Spinal cord (tissue), 9 donors: ENCODE measurements at regions not wholly inside any gene's neighbourhood (a gene's known extent, or its start where the extent isn't known, plus 50 kb on each side); places are given as distances from the start of the nearest gene placed in this dataset.
"Not testable (repeated sequence)": the region's sequence is repeated elsewhere in the genome, so short reads cannot be mapped to it uniquely, and the experiment has no call there.

Experiments
- DNase-seq, 6 donors: peaks; one replicate each; pipeline versions ENCODE4 v3.0.0 to v3.0.0-alpha.2; 2013 to 2015; ENCODE audit warnings: low spot score in 6 of 6, low read depth in 4 of 6
- H3K27ac ChIP-seq: one replicate; pipeline ENCODE4 v1.5.1; 2013; ENCODE audit warnings: low read depth, low read length, control low read depth
- H3K27me3 ChIP-seq: one replicate; pipeline ENCODE4 v1.6.1; 2013; ENCODE audit warnings: low read length; ENCODE audit not compliant: control insufficient read depth, insufficient read depth
- H3K36me3 ChIP-seq: one replicate; pipeline ENCODE4 v1.6.1; 2013; ENCODE audit warnings: low read length; ENCODE audit not compliant: control insufficient read depth, insufficient read depth
- H3K4me1 ChIP-seq: one replicate; pipeline ENCODE4 v1.6.1; 2013; ENCODE audit warnings: low read length; ENCODE audit not compliant: control insufficient read depth, insufficient read depth
- H3K4me3 ChIP-seq: one replicate; pipeline ENCODE4 v1.5.1; 2013; ENCODE audit warnings: low read depth, low read length, control low read depth
- H3K9me3 ChIP-seq: one replicate; pipeline ENCODE4 v1.6.1; 2013; ENCODE audit warnings: low read length; ENCODE audit not compliant: control insufficient read depth, insufficient read depth
- WGBS: methylation state at CpG from one replicate; pipeline ENCODE4 v1.1.5; 2013; ENCODE audit warnings: missing lambda C conversion rate; ENCODE audit not compliant: insufficient coverage; 5-methylcytosine and 5-hydroxymethylcytosine counted together
- donor health status: healthy.

DNA sequence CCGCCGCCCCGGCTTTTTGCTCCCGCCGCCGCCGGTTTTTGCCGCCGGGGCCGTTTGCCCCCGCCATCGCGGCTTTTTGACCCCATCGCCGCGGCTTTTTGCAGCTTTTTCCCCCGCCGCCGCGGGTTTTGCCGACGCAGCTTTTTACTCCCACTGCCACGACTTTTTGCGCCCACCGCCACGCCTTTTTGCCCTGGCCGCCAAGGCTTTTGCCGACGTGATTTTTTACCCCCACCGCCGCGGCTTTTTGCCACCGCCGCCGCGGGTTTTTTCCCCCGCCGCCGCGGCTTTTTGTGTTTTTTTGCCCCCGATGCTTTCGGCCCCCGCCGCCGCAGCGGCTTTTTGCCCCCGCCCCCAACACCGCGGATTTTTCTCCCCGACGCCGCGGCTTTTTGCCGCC, 5001.9 kb upstream of the OR11H1 start:
- H3K27ac ChIP-seq, H3K36me3 ChIP-seq, H3K9me3 ChIP-seq, DNase-seq, H3K4me3 ChIP-seq, H3K27me3 ChIP-seq, H3K4me1 ChIP-seq: not testable (repeated sequence)
- 54% methylated on average over 8 of the region's 54 CpGs for WGBS

DNA sequence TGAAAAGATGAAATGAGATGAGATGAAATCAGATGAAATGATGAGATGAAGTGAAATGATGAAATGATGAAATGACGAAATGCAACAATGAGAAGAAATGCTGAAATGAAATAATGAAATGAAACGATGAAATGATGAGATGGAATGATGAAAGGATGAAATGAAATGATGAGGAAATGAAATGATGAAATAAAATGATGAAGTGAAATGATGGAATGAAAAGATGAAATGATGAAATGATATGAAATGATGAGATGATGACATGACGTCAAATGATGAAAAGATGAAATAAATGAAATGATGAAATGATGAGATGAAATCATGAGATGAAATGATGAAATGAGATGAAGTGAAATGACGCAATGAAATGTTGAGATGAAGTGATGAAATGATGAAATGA, 4996.9 kb upstream of the OR11H1 start:
- no CpG with 5 or more reads among the region's 4 CpGs for WGBS
- H3K4me1 ChIP-seq, H3K9me3 ChIP-seq, H3K36me3 ChIP-seq, H3K27ac ChIP-seq, DNase-seq, H3K4me3 ChIP-seq, H3K27me3 ChIP-seq: not testable (repeated sequence)

DNA sequence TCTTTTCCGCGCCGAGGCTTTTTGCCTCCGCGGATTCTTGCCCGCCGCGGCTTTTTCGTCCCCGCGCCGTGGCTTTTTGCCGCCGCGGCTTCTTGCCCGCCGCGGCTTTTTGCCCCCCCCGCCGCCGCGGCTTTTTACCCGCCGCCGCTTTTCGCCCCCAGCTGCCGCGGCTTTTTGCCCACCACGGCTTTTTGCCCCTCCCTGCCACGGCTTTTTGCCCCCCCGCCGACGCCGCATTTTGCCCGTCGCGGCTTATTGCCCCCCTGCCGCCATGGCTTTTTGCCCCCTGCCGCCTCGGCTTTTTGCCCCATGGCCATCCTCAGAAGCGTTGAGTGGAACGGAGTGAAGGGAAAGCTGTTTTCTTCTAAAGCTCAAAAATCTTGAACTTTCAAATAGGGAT, 4955.5 kb upstream of the OR11H1 start:
- H3K27me3 ChIP-seq: not testable (repeated sequence)
- 66% methylated on average over 38 of the region's 42 CpGs for WGBS

DNA sequence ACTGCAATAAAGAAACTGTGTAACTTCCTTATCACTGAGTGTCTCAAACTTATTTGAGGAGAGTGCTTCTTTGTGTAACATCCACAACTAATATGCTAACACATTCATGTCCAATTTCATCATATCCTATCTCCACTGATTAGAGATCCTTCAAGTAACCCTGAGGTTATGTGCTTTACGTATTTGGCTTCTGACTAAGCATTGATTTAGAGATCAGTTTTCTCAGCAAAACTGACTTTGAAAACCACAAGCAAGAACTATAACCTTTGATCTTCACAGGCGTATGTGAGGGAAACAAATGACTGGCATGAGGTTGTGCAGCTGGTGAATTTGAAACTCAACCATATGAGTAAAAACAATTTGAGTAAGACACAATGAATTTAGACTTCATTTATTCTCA, 4926.9 kb upstream of the OR11H1 start:
- not testable (repeated sequence) for H3K36me3 ChIP-seq, H3K27me3 ChIP-seq, H3K4me3 ChIP-seq, DNase-seq, H3K9me3 ChIP-seq, H3K27ac ChIP-seq, H3K4me1 ChIP-seq
- no CpG with 5 or more reads among the region's 2 CpGs for WGBS

More for the DNA sequence above, 4955.5 kb upstream of the OR11H1 start:
- not testable (repeated sequence) for H3K9me3 ChIP-seq, H3K4me3 ChIP-seq, H3K4me1 ChIP-seq, H3K36me3 ChIP-seq, H3K27ac ChIP-seq
- peak in 1 of 6 donors; percentile 0 for DNase-seq

DNA sequence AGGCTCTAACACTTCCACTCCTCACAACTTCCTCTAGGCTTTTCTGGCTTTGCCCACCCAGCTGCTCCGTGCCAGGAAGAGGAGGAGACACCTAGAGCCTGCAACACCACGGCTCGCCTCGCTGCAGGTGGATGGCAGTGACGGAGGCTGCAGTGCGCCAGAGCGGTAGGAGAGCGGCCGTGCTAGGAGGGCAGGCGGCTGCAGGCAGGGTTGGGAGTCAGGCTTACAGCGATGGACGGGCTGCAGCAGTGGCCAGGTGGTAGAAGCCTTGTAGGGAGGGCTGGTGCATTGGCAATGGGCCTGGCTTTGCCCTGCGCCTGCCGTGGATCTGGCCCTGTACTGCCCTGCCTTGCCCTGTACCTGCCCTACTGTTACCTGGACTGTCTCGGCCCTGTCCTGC, 4896.0 kb upstream of the OR11H1 start:
- H3K4me3 ChIP-seq, H3K27me3 ChIP-seq, H3K9me3 ChIP-seq, H3K27ac ChIP-seq, H3K4me1 ChIP-seq, H3K36me3 ChIP-seq, DNase-seq: not testable (repeated sequence)
- WGBS: no CpG with 5 or more reads among the region's 15 CpGs

DNA sequence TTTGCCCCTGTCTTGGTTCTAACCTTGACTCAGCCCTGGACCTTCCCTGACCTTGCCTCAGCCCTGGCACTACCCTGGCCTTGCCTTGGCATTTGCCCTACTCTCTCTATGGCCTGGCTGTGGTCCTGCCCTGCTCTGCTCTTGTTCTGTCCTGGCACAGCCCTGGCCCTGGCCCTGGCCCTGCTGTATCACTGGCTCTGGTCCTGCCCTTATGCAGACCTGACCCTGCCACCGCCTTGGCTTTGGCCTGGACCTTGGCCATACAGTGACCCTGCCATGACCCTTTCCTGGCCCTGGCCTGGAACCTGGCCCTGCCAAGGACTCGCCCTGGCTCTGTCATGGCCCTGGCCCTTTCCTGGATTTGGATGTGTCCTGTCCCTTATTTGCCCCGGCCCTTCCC, 4892.7 kb upstream of the OR11H1 start:
- H3K4me3 ChIP-seq, H3K27ac ChIP-seq, H3K9me3 ChIP-seq, H3K4me1 ChIP-seq, H3K27me3 ChIP-seq, H3K36me3 ChIP-seq, DNase-seq: not testable (repeated sequence)
- no CpG with 5 or more reads among the region's 3 CpGs for WGBS

DNA sequence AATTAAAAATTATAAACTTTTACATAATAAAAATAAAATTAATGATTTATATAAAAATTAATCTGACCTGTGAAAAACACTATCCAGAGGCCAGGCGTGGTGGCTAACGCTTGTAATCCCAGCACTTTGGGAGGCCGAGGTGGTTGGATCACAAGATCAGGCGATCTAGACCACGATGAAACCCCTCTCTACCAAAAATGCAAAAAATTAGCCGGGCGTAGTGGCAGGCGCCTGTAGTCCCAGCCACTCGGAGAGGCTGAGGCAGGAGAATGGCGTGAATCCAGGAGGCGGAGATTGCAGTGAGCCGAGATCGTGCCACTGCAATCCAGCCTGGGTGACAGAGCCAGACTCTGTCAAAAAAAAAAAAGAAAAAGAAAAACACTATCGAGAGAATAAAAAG, 4865.2 kb upstream of the OR11H1 start:
- not testable (repeated sequence) for H3K36me3 ChIP-seq, H3K4me1 ChIP-seq, DNase-seq, H3K9me3 ChIP-seq, H3K27me3 ChIP-seq, H3K4me3 ChIP-seq, H3K27ac ChIP-seq
- WGBS: 64% methylated on average over 10 of the region's 14 CpGs

DNA sequence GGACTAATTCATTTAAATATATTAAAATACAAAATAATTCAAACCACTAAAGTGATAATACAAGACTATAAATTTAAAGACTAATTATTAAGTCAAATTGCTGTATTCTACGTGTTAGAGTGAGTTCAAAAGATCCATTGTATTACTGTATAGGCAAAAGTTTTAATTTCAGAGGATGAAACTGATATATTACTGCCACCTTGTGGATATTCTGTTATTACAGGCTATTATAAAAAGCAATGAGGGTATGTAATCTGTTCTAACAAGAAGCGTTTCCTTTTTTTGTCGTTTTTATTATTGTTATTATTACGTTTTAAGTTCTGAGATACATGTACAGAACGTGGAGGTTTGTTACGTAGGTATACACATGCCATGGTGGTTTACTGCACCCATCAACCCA, 4854.9 kb upstream of the OR11H1 start:
- not testable (repeated sequence) for H3K9me3 ChIP-seq, H3K4me3 ChIP-seq, H3K27me3 ChIP-seq, H3K27ac ChIP-seq, DNase-seq, H3K36me3 ChIP-seq, H3K4me1 ChIP-seq
- no CpG with 5 or more reads among the region's 6 CpGs for WGBS

DNA sequence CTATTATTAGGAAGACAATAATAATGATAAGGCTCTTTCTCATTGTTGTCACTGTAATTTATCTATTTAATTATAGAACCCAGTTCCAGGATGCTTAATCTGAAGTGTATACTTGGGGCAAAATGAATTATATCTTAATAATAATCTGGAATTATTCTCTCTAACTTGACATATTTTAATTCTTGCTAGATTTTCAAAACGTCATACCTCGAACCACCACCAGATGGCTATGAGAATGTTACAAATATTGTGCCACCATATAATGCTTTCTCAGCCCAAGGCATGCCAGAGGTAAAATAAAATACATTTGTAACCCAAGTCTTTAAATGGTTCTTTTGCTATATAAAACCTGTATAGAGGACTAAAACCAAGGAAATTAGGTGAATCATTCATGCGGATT, 4849.3 kb upstream of the OR11H1 start:
- not testable (repeated sequence) for H3K27ac ChIP-seq, H3K4me3 ChIP-seq, H3K9me3 ChIP-seq, H3K4me1 ChIP-seq, DNase-seq, H3K36me3 ChIP-seq, H3K27me3 ChIP-seq
- no CpG with 5 or more reads among the region's 3 CpGs for WGBS

DNA sequence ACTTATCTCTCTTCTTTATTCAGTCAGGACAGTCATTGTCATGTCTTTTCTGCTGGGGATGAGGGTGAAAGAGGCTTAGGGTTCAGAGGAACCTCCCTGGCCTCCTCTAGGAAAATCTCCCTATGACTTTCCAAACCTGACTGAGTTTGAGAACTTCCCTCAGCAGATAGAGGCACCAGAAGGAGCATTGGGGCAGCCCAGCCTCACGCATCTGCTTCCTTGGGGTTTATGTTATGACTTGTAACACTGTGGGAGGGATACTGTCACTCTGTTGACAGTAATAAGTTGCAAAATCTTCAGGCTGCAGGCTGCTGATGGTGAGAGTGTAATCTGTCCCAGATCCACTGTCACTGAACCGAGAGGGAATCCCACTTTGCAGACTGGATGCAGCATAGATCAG, 4842.6 kb upstream of the OR11H1 start:
- not testable (repeated sequence) for DNase-seq, H3K36me3 ChIP-seq, H3K4me1 ChIP-seq, H3K4me3 ChIP-seq, H3K9me3 ChIP-seq, H3K27ac ChIP-seq, H3K27me3 ChIP-seq
- WGBS: no CpG with 5 or more reads among the region's 2 CpGs

DNA sequence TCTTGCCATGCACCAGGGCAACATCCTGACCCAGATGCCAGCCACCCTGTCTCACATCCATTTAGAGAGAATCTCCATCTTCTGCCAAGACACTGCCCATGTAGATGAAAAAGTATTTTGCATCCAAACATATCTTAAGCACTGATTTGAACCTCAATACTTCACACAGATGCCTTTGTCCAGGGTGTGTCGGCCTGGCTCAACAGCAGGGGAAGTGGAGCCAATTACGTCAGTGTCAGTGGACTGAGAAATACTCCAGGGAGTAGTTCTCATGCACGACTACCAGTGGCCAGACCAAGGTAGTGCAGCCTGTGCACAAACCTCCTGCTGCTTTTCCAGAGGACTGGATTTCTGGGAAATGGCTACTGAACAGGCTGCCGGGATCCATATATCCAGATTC, 4840.7 kb upstream of the OR11H1 start:
- not testable (repeated sequence) for DNase-seq, H3K4me1 ChIP-seq, H3K9me3 ChIP-seq, H3K27me3 ChIP-seq, H3K4me3 ChIP-seq, H3K36me3 ChIP-seq, H3K27ac ChIP-seq
- no CpG with 5 or more reads among the region's 4 CpGs for WGBS
